Fibroblast of lung (primary cell): ENCODE measurements at regions not wholly inside any gene's neighbourhood (a gene's known extent, or its start where the extent isn't known, plus 50 kb on each side); places are given as distances from the start of the nearest gene placed in this dataset.

Experiments used
- DNase-seq, 2 donors: peaks; one replicate each; pipeline versions ENCODE4 v3.0.0 to v3.0.0-alpha.2; 2010; ENCODE audit warnings: low read depth in 2 of 2
- H2AFZ ChIP-seq: 2 replicates; pipeline ENCODE4 v1.5.1; 2012; ENCODE audit warnings: low read length, control low read depth, inconsistent platforms
- H3K27ac ChIP-seq: 2 replicates; pipeline ENCODE4 v1.5.1; 2011; ENCODE audit warnings: low read length, control low read depth; ENCODE audit not compliant: insufficient read depth
- H3K27me3 ChIP-seq: 2 replicates; pipeline ENCODE4 v1.5.1; 2011; ENCODE audit warnings: mild to moderate bottlenecking, low read length; ENCODE audit not compliant: control insufficient read depth, insufficient read depth
- H3K36me3 ChIP-seq: 2 replicates; pipeline ENCODE4 v1.5.1; 2011; ENCODE audit warnings: low read length; ENCODE audit not compliant: control insufficient read depth, insufficient read depth
- H3K4me1 ChIP-seq: 2 replicates; pipeline ENCODE4 v1.5.1; 2011; ENCODE audit warnings: low read length; ENCODE audit not compliant: control insufficient read depth, insufficient read depth; ENCODE audit errors: extremely low read depth
- H3K4me2 ChIP-seq: 2 replicates; pipeline ENCODE4 v1.5.1; 2011; ENCODE audit warnings: low read length, control low read depth; ENCODE audit not compliant: insufficient read depth; ENCODE audit errors: extremely low read depth
- H3K4me3 ChIP-seq, 4 experiments: fragments of 200-600 bp in 1 of 4; sonication (generic) in 1 of 4; replicated peaks in 1 of 4; 2 replicates each; pipeline ENCODE4 v1.5.1; 2011 to 2016; ENCODE audit warnings: low read length in 4 of 4, low read depth in 3 of 4, mild to moderate bottlenecking in 3 of 4, control low read depth in 2 of 4, inconsistent platforms in 1 of 4, mixed read lengths in 1 of 4; ENCODE audit not compliant: insufficient read depth in 1 of 4; ENCODE audit errors: control extremely low read depth in 1 of 4
- H3K79me2 ChIP-seq: 2 replicates; pipeline ENCODE4 v1.5.1; 2012; ENCODE audit warnings: mild to moderate bottlenecking, low read length, inconsistent platforms; ENCODE audit not compliant: control insufficient read depth, insufficient read depth
- H3K9ac ChIP-seq: 2 replicates; pipeline ENCODE4 v1.5.1; 2011; ENCODE audit warnings: mild to moderate bottlenecking, low read length, control low read depth; ENCODE audit not compliant: insufficient read depth
- H3K9me3 ChIP-seq: 2 replicates; pipeline ENCODE4 v1.5.1; 2012; ENCODE audit warnings: low read depth, low read length; ENCODE audit not compliant: control insufficient read depth, insufficient read depth
- H4K20me1 ChIP-seq: 2 replicates; pipeline ENCODE4 v1.5.1; 2011; ENCODE audit warnings: low read length; ENCODE audit not compliant: control insufficient read depth, insufficient read depth; ENCODE audit errors: extremely low read depth
- EZH2 ChIP-seq: IDR thresholded peaks from 2 replicates; pipeline ENCODE4 v1.5.1; 2012; ENCODE audit warnings: low read length, control low read depth, mild to moderate bottlenecking; ENCODE audit errors: missing control alignments
- TF ChIP-seq, protein P1 (sequence below), 2 donors: IDR thresholded peaks in 1 of 2; conservative IDR thresholded peaks in 1 of 2; 1 replicate in 1 of 2; 2 replicates in 1 of 2; pipeline ENCODE4 v1.5.1; 2011 to 2012; ENCODE audit warnings: low read length in 2 of 2, control low read depth in 1 of 2, inconsistent platforms in 1 of 2, low read depth in 1 of 2, mild to moderate bottlenecking in 1 of 2

DNA sequence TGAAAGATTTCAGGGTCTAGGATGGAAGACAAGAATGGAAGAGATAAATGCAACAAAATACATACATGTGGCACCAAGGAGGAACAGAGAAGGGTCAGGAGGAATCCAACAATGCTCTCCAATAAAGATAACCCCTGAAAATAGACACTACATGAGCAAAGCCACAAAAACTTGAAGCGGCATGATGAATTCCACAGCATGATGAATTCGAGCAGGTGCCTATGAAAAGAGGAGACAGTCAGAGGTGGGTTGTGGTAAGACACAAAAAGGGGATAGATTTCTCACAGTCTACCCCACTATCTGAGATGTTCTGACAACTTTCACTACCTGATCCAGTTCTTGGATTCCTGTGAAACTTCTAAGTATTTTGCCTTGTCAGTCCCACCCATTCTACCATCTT is 81.5 kb upstream of the PAPPA start:
- no peaks in the 10 kb centered on the region for H3K79me2 ChIP-seq

DNA sequence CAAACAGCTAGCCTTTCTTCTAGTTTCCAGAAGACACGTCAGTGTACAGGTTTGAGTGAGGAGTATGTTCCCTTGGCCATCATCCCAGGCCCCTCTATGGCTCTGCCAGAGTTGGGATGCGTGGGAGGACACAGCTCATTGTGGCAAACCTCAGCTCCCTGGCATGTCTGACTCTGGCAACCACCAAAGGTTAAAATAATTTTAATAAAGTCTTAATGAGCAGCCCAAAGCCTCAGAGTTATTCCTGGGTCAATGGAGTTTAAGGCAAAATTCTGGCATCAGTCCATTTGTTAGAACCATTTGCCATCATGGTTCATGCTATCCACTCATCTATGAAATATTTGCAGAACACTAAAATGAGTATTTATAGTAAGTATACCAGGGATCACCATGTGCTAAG is 79.8 kb upstream of the PAPPA start:
- no peaks in the 10 kb centered on the region for H3K9me3 ChIP-seq
- H3K79me2 ChIP-seq: no peaks in the 10 kb centered on the region
- H3K4me3 ChIP-seq: no peak overlapping the region
- H3K4me1 ChIP-seq: peaks cover 10% of the 10 kb centered on the region
- H2AFZ ChIP-seq: no peak overlapping the region
- peak overlapping the region; percentile 75 for H3K27ac ChIP-seq
- no peaks in the 10 kb centered on the region for H3K36me3 ChIP-seq
- no peaks in the 10 kb centered on the region for H3K27me3 ChIP-seq
- peak; percentile 79 to 97 for DNase-seq
- TF ChIP-seq, protein P1, sequence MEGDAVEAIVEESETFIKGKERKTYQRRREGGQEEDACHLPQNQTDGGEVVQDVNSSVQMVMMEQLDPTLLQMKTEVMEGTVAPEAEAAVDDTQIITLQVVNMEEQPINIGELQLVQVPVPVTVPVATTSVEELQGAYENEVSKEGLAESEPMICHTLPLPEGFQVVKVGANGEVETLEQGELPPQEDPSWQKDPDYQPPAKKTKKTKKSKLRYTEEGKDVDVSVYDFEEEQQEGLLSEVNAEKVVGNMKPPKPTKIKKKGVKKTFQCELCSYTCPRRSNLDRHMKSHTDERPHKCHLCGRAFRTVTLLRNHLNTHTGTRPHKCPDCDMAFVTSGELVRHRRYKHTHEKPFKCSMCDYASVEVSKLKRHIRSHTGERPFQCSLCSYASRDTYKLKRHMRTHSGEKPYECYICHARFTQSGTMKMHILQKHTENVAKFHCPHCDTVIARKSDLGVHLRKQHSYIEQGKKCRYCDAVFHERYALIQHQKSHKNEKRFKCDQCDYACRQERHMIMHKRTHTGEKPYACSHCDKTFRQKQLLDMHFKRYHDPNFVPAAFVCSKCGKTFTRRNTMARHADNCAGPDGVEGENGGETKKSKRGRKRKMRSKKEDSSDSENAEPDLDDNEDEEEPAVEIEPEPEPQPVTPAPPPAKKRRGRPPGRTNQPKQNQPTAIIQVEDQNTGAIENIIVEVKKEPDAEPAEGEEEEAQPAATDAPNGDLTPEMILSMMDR (conservative IDR thresholded peaks at IDR 0.05 in 1 of 2, IDR thresholded peaks at IDR 0.05 in 1 of 2; ENCODE audit: low read depth in 1 of 2, low read length in 2 of 2): no peak
- TF ChIP-seq EZH2: no peak
- no peak overlapping the region for H3K4me2 ChIP-seq
- H3K9ac ChIP-seq: no peak overlapping the region
- H4K20me1 ChIP-seq: no peaks in the 10 kb centered on the region

More for the DNA sequence above, 81.5 kb upstream of the PAPPA start:
- Histone ChIP-seq H4K20me1 (no peaks in the 10 kb centered on the region), H3K27ac (no peak overlapping the region), H3K9me3 (no peaks in the 10 kb centered on the region), H3K4me1 (peaks cover 10% of the 10 kb centered on the region), H3K4me2 (no peak overlapping the region), H3K4me3 (no peak overlapping the region), H2AFZ (no peak overlapping the region), H3K36me3 (no peaks in the 10 kb centered on the region), H3K27me3 (no peaks in the 10 kb centered on the region), H3K9ac (no peak overlapping the region)
- no peak for TF ChIP-seq EZH2
- TF ChIP-seq, protein P1 (conservative IDR thresholded peaks at IDR 0.05 in 1 of 2, IDR thresholded peaks at IDR 0.05 in 1 of 2; ENCODE audit: low read depth in 1 of 2, low read length in 2 of 2): no peak
- no peak for DNase-seq

DNA sequence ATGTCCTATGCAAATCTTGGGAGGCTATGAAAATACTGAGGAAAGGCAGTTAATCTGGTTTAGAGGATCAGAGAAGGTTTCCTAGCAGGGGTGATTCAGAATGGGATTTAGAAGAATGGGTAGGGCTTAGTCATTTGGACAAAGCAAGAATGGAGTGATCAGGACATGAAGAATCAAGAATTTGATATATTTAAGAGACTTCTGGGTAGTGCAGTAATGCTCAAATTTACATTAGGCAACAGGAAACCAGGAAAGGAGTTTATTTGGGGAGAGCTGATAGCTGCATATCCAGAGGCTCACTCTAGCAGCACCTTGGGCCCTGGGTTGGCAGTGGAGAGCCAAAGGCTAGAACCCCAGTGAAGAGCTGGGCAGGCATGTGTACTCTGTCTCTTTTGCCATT is 78.9 kb upstream of the PAPPA start:
- DNase-seq: peak; percentile 67 to 77
- H3K27me3 ChIP-seq: no peaks in the 10 kb centered on the region
- H3K9me3 ChIP-seq: no peaks in the 10 kb centered on the region
- no peak overlapping the region for H3K9ac ChIP-seq
- H3K4me2 ChIP-seq: peak overlapping the region; percentile 13
- no peaks in the 10 kb centered on the region for H4K20me1 ChIP-seq
- no peak for TF ChIP-seq EZH2
- TF ChIP-seq, protein P1 (conservative IDR thresholded peaks at IDR 0.05 in 1 of 2, IDR thresholded peaks at IDR 0.05 in 1 of 2; ENCODE audit: low read depth in 1 of 2, low read length in 2 of 2): no peak
- H3K36me3 ChIP-seq: no peaks in the 10 kb centered on the region
- H2AFZ ChIP-seq: no peak overlapping the region
- H3K4me1 ChIP-seq: peaks cover 10% of the 10 kb centered on the region
- no peaks in the 10 kb centered on the region for H3K79me2 ChIP-seq
- H3K27ac ChIP-seq: peak overlapping the region; percentile 75
- H3K4me3 ChIP-seq: no peak overlapping the region
